ENCODE measurements at regions not wholly inside any gene's neighbourhood (a gene's known extent, or its start where the extent isn't known, plus 50 kb on each side); places are given as distances from the start of the nearest gene placed in this dataset.

DNA sequence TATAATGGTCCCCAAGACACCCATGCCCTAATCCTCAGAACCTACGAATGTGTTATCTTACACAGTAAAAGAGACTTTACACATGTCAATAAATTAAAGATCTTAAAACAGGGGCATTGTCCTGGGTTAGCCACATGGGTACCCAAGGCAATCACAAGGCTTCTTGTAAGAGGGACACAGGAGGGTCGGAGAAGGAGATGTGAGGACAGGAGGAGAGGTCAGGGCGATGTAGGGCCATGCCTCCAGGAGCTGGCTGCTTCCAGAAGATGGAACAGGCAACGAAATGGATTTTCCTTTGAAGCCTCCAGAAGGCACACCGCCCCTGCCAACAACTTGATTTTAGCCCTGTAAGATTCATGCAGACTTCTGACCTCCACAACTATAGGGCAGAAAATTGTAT is 262.7 kb downstream of the MEX3B start:
- DNase-seq: no peak
- intact Hi-C loops (cut with DNase I): loop anchor here in 1 of 4 donors (10.0 kb wide), 1 partner anchor 72 kb away; no protein-coding TSS in a partner anchor
- 87 to 91% (median 88%) methylated on average over 5 of the region's 5 CpGs for whole genome bisulfite sequencing, 3 donors

DNA sequence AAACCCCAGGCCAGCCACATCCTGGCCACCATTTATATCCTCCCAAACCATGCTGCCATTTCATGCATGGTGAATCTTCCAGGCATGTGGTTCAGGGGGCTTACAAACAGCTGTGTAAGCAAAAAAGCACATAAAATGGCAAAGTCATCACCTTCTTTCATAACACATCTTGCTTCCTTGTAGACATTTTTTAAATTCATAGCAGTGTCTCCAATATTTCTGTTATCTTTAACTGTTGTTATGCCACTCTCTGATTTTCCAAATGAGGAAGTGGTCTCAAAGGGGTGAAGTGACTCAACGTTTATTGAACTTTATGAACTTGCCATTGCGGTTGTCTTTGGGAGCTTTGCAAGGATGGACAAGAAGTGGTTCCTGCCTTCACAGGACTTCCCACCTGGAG is 264.4 kb downstream of the MEX3B start:
- Histone ChIP-seq H3K27me3 (no peaks in the 10 kb centered on the region), H3K27ac (no peak overlapping the region), H3K9me3 (no peaks in the 10 kb centered on the region), H3K4me1 (ENCODE audit: insufficient read depth) (no peaks in the 10 kb centered on the region), H3K4me3 (no peak overlapping the region), H3K36me3 (no peaks in the 10 kb centered on the region)
- no peak for DNase-seq
- intact Hi-C loops (cut with DNase I): loop anchor here in 1 of 4 donors (10.0 kb wide), 1 partner anchor 73 kb away; no protein-coding TSS in a partner anchor
- WGBS, 3 donors: 73 to 80% (median 74%) methylated on average over 2 of the region's 2 CpGs
- TF ChIP-seq, protein P1, sequence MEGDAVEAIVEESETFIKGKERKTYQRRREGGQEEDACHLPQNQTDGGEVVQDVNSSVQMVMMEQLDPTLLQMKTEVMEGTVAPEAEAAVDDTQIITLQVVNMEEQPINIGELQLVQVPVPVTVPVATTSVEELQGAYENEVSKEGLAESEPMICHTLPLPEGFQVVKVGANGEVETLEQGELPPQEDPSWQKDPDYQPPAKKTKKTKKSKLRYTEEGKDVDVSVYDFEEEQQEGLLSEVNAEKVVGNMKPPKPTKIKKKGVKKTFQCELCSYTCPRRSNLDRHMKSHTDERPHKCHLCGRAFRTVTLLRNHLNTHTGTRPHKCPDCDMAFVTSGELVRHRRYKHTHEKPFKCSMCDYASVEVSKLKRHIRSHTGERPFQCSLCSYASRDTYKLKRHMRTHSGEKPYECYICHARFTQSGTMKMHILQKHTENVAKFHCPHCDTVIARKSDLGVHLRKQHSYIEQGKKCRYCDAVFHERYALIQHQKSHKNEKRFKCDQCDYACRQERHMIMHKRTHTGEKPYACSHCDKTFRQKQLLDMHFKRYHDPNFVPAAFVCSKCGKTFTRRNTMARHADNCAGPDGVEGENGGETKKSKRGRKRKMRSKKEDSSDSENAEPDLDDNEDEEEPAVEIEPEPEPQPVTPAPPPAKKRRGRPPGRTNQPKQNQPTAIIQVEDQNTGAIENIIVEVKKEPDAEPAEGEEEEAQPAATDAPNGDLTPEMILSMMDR (IDR thresholded peaks at IDR 0.05): no peak
- TF ChIP-seq EP300 (IDR thresholded peaks at IDR 0.05) (no peak), POLR2A (IDR thresholded peaks at IDR 0.05) (no peak)

More for the DNA sequence above, 262.7 kb downstream of the MEX3B start:
- Histone ChIP-seq H3K4me1 (ENCODE audit: insufficient read depth) (no peaks in the 10 kb centered on the region), H3K27ac (no peak overlapping the region), H3K36me3 (no peaks in the 10 kb centered on the region), H3K4me3 (no peak overlapping the region), H3K27me3 (no peaks in the 10 kb centered on the region), H3K9me3 (no peaks in the 10 kb centered on the region)
- TF ChIP-seq EP300 (IDR thresholded peaks at IDR 0.05) (no peak), POLR2A (IDR thresholded peaks at IDR 0.05) (no peak)
- TF ChIP-seq, protein P1 (IDR thresholded peaks at IDR 0.05): no peak

DNA sequence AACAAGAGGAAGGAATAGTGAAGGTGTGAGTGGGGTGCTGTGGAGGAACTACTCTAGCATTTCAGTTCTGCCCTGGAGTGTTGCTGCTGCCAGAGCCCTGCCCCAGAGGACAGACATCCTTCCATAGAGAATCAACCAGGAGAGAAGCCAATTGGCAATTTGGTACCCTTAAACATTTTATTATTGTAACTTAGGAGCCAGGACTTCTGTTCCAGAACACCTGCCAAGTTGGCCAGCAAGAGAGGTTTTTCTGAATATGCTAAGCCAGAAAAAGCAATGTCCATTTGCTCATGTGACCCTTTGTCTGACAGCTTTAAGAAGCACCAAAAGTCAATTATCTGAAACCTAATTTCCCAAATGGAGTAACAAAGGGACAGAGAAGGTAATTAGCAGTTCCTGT is 264.9 kb downstream of the MEX3B start:
- H3K27me3 ChIP-seq: no peaks in the 10 kb centered on the region
- intact Hi-C loops (cut with DNase I): loop anchor here in 1 of 4 donors (10.0 kb wide), 1 partner anchor 74 kb away; no protein-coding TSS in a partner anchor
- TF ChIP-seq, protein P1 (IDR thresholded peaks at IDR 0.05): no peak
- no peak for TF ChIP-seq POLR2A (IDR thresholded peaks at IDR 0.05)
- no peak for TF ChIP-seq EP300 (IDR thresholded peaks at IDR 0.05)
- H3K36me3 ChIP-seq: no peaks in the 10 kb centered on the region
- H3K4me3 ChIP-seq: no peak overlapping the region
- no peak overlapping the region for H3K27ac ChIP-seq
- no peaks in the 10 kb centered on the region for H3K9me3 ChIP-seq
- H3K4me1 ChIP-seq (ENCODE audit: insufficient read depth): no peaks in the 10 kb centered on the region
- no peak for DNase-seq

DNA sequence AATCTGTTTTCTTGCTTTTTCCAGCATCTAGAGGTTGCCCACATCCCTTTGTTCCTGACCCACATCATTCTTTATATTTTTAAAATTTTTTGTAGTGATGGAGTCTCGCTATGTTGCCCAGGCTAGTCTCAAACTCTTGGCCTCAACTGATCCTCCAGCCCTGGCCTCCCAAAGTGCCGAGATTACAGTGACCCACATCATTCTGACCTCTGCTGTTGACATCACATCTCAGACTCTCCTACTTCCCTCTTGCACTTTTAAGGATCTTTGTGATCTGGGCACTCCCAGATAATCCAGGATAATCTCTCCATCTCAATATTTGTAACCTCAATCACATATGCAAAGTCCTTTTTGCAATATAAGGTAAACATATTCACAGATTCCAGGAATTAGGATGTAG is 266.6 kb downstream of the MEX3B start:
- H3K27ac ChIP-seq: no peak overlapping the region
- 68 to 85% (median 77%) methylated on average over 2 of the region's 2 CpGs for WGBS, 3 donors
- H3K4me3 ChIP-seq: no peak overlapping the region
- H3K27me3 ChIP-seq: no peaks in the 10 kb centered on the region
- intact Hi-C loops (cut with DNase I): no loop called here
- no peak for TF ChIP-seq EP300 (IDR thresholded peaks at IDR 0.05)
- TF ChIP-seq, protein P1 (IDR thresholded peaks at IDR 0.05): no peak
- no peaks in the 10 kb centered on the region for H3K4me1 ChIP-seq (ENCODE audit: insufficient read depth)
- DNase-seq: no peak
- no peaks in the 10 kb centered on the region for H3K9me3 ChIP-seq
- H3K36me3 ChIP-seq: no peaks in the 10 kb centered on the region
